NB4 (cell line): ENCODE measurements at regions not wholly inside any gene's neighbourhood (a gene's known extent, or its start where the extent isn't known, plus 50 kb on each side); places are given as distances from the start of the nearest gene placed in this dataset.

Experiments
- MYC ChIP-seq: IDR thresholded peaks from 2 replicates; pipeline ENCODE4 v1.6.1; 2011; ENCODE audit warnings: low read depth, low read length
- POLR2A ChIP-seq: IDR thresholded peaks from 2 replicates; pipeline ENCODE4 v1.6.1; 2011; ENCODE audit warnings: mild to moderate bottlenecking; ENCODE audit not compliant: insufficient read length; ENCODE audit errors: extremely low read depth

DNA sequence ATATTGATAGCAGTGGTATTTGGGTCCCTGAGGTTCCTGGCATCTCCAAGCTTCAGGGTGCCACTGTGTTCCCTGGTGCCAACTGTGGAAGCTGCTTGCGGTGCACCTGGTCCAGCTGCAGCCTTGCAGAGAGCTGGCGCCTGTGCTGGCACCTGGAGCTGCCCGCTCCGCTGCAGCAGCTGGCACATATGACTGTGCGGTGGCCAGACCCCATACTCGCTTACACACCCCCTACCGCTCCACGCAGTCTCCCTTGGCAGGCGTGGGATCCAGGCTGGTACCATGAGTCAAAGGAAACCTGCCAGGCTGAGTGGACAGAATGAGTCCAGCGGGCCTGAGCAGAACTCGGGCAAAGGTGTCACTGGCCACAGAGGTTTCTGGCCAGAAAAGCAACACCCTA lies 89.9 kb upstream of the JAZF1 start:
- TF ChIP-seq MYC (no peak), POLR2A (no peak)
